Loucy (cell line): ENCODE measurements at regions not wholly inside any gene's neighbourhood (a gene's known extent, or its start where the extent isn't known, plus 50 kb on each side); places are given as distances from the start of the nearest gene placed in this dataset.

Experiments used
- EZH2phosphoT487 ChIP-seq: fragments of 200-600 bp; IDR thresholded peaks from 2 replicates; pipeline ENCODE4 v1.6.1; 2018; ENCODE audit warnings: antibody characterized with exemption, mild to moderate bottlenecking, moderate library complexity, borderline replicate concordance
- TF ChIP-seq, protein P1 (sequence below): fragments of 200-600 bp; sonication (generic); conservative IDR thresholded peaks from 2 replicates; pipeline ENCODE4 v1.5.1; 2014; ENCODE audit warnings: mild to moderate bottlenecking, antibody characterized with exemption, low read length

- TF ChIP-seq, protein P1, sequence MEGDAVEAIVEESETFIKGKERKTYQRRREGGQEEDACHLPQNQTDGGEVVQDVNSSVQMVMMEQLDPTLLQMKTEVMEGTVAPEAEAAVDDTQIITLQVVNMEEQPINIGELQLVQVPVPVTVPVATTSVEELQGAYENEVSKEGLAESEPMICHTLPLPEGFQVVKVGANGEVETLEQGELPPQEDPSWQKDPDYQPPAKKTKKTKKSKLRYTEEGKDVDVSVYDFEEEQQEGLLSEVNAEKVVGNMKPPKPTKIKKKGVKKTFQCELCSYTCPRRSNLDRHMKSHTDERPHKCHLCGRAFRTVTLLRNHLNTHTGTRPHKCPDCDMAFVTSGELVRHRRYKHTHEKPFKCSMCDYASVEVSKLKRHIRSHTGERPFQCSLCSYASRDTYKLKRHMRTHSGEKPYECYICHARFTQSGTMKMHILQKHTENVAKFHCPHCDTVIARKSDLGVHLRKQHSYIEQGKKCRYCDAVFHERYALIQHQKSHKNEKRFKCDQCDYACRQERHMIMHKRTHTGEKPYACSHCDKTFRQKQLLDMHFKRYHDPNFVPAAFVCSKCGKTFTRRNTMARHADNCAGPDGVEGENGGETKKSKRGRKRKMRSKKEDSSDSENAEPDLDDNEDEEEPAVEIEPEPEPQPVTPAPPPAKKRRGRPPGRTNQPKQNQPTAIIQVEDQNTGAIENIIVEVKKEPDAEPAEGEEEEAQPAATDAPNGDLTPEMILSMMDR = no peak
- TF ChIP-seq EZH2phosphoT487 = no peak
Measured at GRCh38 chr20:22696759-22697158, 112.4 kb upstream of the FOXA2 start.
